ENCODE measurements at regions not wholly inside any gene's neighbourhood (a gene's known extent, or its start where the extent isn't known, plus 50 kb on each side); places are given as distances from the start of the nearest gene placed in this dataset.

DNA sequence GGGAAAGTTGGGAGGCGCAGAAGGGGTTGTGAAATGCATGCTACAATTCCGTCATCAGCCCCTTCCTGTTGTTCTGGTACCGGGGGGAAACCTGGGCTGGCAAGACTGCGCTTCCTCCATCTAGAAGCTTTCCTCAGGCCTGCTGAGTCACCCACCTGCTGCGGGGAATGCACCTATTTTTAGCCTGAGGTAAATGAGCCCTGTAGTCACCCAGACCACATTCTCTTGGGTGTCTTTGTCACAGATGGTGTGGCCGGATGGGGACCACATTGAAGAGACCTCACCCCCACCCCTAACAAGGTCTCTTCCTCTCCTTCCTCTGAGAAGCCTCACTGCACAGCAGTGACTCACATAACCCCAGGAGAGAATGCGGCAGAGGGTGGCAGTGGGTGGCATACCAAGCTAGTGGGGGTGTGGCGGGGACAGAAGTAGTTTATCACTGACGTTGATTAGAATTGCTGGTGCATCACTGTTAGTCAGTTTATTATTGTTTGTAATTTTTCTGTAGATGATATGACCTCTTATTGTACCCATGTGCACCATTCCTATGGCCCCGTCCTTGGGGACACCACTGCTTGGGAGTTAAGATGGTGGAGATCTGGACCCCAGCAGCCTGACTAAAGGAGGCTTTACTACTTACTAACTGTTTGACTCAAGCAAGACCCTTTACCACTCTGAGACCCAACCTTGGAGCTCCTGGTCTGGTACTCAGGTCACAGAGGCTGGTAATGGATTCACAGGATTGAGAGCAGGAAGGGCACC is 83.0 kb upstream of the DUSP5 start:
- DNase-seq (ENCODE audit: low read depth in 2 of 2) = peak; percentile 75 to 92

DNA sequence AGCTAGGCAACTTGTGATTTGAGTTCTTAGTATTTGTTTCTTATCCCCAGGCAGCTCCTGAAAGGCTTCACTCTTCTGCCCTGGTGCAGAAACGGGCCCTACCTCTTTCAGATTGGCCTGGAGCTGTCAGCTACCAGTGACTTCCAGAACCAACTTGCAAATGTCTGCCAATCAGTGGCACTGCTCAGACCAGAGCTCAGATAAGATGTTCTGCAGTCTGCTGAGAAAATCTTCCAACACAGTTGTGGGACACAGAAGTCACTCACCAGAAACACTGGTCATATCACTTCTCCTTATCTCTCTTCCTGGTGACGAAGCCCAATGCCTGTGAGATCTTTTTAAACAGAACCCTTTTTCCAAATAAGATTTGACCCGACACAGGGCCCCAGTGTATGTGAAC is 81.9 kb upstream of the DUSP5 start:
- no peak for DNase-seq (ENCODE audit: low read depth in 2 of 2)

DNA sequence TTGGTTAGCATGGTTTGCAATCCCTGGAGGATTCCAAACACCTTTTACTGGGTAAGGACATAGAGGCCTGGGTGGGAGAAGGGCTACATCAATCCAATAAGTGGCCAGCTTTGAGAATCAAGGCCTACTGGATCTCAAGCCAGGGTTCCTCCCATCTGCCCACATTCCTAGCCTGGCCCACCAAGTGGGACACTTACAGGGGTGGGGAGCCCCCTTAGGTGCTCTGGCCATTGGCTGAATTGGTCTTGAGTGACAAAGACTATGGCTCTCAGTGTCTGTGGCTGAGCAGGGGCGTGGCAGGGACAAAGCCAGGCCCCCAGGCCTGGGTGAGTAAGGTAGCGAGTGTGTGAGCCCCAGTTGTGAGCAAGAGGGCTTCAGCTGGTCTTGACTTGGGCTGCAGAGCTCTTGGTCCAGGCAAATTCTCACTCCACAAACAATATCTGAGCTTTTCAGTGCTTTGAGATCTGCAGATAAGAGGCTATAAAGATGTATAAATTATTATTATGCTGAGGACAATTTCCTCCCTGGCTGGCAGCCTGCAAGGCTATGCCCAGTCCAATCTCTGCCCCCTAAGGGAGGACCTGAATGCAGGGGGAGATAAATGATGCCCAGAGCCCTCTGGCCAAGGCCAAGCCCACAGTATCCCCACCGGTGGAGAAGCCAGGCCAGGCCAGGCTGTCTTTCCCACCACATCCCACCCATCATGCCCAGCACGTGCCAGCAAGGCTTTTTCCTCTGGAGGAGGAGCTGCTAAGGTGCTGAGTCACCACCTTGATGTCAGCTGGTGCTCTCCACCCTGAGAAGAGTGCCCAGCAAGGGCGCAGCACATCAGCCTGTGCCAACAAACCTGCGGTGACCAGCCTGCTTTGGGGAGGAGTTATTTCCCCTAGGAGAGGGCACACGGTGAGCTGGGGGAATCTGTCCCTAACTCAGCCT is 80.7 kb upstream of the DUSP5 start:
- DNase-seq (ENCODE audit: low read depth in 2 of 2) = no peak

- DNase-seq (ENCODE audit: low read depth in 2 of 2) = no peak
Observed at GRCh38 chr10:110418218-110418617, 79.5 kb upstream of the DUSP5 start.

DNA sequence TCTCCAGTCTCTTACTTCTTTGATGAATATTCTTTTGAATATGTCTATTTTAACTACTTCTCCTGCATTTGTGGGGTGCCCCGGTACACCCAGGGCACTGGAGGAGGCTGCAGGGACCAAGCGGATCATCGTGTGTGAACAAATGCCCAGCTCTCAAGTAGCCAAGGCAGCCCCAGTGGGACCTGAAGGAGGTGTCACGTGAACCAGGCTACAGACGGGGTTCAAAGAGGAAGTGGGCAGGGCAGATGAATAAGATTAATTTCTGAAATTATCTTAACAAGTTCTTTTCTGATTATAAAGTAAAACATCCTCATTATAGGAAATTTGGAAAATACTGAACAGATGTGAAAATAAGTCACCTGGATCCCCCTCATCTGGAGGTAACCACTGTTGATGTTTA is 78.4 kb upstream of the DUSP5 start:
- DNase-seq (ENCODE audit: low read depth in 2 of 2) = no peak

- DNase-seq (ENCODE audit: low read depth in 2 of 2) = no peak
Observed at GRCh38 chr10:110420401-110421193, 77.1 kb upstream of the DUSP5 start.

- no peak for DNase-seq (ENCODE audit: low read depth in 2 of 2)
Observed at GRCh38 chr10:110421512-110422138, 76.1 kb upstream of the DUSP5 start.

DNA sequence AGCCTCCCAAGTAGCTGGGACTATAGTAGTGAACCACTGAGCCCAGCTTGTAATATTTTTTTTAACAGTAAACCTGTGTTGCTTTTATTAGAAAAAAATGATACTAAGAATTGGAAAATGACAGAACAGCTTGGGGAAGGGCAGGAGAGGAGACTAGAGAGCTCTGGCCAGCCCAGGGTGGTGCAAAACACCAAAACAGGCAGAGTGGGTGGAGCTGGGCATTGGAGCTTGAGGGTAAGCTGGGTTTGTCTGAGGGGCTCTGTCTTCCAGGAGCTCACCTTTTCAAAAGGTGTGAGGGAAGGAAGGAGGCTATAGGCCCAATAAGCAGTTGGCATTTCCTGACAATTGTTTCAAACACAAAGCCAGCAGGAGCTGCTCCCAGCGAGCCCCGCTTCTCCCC is 75.2 kb upstream of the DUSP5 start:
- DNase-seq (ENCODE audit: low read depth in 2 of 2) = no peak

DNA sequence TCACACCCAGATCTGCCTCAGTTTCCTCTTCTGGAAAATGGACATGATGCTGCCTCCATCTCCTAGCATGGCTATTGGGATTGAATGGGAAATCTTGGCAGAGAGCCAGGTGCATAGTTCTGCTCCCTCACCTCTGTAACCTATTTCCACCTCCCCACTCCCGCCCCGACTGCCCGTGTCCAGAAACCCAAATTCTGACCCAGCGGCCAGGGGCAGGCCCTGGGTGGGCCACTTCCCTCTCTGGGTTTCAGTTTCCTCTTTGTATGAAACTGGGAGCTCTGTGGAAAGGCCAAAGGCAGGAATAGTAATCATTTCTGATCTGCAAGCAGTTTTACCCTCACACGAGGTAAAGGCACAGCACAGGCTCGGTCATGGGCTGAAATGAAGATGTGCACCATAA is 74.1 kb upstream of the DUSP5 start:
- no peak for DNase-seq (ENCODE audit: low read depth in 2 of 2)

DNA sequence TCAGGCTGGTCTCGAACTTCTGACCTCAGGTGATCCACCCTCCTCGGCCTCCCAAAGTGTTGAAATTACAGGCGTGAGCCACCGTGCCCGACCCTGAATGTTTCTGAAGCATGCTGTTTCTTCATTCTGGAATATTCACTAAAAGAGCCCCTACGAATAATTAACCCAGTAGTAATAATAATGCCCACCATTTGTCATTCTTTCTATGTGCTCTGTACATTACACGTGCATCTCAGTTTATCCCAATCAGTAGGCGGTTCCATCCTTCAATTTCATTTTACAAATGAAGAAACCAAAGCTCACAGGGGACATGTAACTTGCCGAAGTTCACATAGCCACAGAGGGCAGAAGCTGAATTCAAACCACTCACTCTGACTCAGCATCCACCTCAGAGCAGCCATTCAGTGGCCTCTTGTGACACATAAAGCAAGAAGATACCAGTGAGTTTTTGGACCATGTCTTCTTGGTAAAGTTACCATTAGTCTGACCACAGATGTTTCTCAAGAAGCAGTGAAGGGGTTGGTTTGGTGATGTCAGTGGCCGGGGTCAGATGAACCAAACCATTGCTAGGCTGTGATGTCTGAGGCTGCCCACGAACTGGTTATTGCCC is 71.9 kb upstream of the DUSP5 start:
- DNase-seq (ENCODE audit: low read depth in 2 of 2) = peak; percentile 36 to 43

DNA sequence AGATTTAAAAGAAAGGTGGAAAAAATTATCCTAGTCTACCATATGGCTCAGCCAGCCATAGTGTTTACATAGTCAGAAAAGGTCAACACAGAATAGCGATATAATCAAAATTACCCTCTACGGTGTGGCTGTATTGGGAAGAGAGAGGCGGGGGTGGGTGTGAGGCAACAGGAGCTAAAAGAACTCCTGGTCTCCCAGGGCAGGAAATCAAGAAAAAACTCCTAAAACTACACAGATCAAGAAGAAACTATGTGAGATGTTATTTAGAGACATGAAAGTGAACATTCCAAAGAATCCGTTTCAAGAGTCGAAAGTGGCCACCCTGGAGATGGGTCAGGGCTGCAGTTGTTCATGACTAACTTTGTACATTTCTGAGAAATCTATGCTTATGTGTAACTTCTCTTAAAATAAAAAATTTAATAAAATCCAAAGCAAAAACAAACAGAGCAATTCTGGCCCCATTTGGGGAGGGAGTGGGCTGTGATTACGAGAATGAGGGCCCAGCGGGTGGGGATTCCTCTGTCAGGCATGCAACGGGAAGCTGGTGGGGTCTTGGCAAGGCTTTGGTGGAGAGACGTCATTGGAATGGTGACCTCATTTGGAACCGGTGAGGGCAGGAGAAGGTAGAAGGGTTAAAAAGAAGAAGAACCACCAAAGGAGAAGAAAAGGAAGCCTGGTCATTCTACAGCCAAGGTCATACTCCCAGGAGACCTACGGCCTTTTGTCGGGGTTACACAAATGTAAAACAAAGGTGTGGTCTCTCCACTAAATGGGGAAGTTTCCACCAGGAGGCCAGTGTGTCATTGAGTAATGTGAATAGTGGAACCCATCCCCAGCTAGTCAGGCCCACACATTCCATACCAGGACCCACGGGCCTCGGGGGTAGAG is 71.2 kb upstream of the DUSP5 start:
- DNase-seq (ENCODE audit: low read depth in 2 of 2) = no peak

DNA sequence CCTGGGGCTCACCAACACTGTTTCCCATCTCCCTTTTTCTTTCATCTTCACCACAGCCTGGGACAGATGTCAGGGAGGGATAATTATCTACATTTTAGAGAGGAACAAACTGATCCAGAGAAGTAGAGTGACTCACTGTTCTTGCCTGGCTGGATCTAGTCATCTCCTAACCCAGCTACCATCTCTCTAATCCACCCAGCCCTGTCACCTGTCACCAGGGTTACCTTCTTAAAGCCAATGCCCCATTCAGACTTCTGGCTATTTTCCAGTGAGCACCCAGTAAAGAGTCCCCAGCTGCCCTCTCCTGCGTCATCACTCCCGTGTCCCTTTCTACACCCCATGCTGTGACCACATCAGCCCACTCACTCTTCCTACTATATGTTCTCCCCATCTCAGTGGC is 68.4 kb upstream of the DUSP5 start:
- DNase-seq (ENCODE audit: low read depth in 2 of 2) = no peak

DNA sequence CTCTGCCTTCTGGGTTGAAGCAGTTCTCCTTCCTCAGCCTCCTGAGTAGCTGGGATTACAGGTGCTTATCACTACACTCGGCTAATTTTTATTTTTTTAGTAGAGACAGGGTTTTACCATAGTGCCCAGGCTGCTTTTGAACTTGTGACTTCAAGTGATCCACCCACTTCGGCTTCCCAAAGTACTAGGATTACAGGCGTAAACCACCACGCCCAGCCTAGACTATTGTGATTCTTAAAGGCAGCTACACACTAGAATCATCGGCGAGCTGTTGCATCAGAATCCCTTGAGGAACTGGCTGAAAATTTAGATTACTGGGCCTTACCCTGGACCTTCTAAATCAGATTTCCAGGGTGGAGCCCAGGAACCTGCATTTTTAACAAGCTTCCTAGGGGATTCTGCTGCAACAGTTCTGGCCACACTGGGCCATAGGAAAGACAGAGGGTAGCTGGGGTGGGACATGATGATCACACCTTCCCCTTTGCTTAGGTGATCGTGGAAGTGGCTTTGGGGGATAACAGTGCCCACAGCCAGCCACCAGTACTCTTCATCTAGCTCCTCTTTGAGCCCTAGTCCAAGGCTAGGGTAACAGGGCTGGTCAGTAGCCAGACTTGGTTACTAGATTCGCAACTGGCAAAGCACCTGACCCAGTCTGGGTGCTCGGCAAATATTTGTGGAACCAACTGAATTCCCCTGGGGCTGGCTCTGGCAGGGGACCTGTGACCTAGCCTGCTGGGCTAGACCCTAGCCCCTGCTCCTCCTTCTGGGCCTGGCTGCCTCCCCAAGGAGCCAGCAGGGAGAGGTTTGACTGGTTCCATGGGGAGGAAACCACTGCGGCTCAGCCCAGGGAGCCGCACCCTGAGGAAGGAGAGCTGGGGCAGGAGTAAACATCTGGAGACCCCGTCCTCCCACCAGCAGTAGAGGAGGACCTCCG is 67.1 kb upstream of the DUSP5 start:
- no peak for DNase-seq (ENCODE audit: low read depth in 2 of 2)

DNA sequence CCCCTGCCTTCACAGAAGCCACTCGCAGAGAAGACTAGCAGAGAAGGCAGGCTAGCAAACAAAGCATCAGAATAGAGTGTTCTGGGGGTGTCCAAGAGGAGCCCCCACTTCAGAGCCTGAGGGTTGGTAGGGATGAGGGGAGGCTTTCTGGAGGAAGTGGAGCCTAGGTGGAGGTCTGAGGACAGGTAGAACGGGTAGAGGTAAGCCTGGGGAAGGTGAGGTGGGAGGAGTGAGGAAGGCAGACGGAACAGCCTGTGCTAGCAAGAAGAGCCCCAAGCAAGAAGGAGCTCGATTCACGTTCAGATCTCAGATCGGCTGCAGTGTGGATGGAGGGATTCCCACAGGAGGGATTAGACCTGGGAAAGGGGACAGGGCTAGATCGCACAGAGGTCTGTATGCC is 66.0 kb upstream of the DUSP5 start:
- no peak for DNase-seq (ENCODE audit: low read depth in 2 of 2)

DNA sequence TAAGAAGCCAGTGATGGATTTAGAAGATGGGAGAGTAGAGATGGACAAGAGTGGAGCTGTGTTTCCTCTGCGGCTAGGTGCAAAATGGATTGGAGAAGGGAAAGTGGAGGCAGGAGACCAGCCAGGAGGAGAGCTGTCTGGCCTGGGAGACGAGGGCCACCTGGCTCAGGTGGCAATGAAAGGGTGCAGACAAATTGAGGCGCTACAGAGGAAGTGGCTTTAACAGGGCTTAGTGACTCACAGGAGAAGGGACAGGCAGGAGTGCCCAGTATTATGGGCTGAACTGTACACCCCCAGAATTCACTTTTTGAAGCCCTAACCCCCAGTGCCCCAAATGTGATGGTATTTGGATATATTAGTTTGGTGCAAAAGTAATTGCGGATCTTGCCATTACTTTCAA is 65.6 kb upstream of the DUSP5 start:
- no peak for DNase-seq (ENCODE audit: low read depth in 2 of 2)

DNA sequence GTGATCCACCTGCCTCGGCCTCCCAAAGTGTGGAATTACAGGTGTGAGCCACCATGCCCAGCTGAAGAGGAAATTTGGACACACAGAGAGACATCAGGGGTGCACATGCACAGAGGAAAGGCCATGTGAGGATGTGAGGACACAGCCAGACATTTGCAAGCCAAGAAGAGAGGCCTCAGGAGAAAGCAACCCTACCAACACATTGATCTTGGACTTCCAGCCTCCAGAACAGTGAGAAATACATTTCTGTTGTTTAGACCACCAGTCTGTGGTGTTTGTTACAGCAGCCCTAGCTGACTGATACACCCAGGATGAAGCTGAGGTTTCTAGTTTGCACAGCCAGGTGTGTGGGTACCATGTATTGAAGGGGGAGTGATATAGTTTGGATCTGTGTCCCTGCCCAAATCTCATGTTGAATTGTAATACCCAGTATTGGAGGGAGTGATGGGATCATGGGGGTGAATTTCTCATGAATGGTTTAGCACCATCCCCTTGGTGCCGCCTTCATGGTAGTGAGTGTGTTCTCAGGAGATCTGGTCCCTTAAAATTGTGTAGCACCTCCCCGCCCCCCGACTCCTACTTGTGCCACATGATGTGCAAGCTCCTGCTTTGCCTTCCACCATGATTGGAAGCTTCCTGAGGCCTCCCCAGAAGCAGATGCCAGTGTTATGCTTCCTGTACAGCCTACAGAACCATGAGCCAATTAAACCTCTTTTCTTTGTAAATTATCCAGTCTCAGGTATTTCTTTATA is 64.7 kb upstream of the DUSP5 start:
- no peak for DNase-seq (ENCODE audit: low read depth in 2 of 2)

DNA sequence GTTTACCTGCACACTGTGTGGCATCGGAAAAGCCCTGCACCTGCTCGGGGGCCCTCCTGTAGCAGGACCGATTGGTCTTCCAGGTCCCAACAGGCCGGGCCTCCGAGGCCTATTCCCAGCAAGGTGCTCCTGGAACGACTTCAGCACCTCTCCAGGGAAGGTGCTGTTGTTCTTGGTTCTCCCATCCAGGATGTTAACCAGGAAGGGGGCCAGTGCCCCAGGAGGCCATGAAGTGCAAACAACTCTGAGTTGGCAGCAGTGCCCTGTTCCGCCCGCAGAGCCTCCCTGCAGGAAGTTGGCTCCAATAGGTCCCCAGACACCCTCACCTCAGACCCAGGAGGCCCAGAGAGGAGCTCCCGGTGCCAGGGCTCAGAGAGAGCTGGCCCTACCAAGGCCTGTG is 64.0 kb upstream of the DUSP5 start:
- no peak for DNase-seq (ENCODE audit: low read depth in 2 of 2)

DNA sequence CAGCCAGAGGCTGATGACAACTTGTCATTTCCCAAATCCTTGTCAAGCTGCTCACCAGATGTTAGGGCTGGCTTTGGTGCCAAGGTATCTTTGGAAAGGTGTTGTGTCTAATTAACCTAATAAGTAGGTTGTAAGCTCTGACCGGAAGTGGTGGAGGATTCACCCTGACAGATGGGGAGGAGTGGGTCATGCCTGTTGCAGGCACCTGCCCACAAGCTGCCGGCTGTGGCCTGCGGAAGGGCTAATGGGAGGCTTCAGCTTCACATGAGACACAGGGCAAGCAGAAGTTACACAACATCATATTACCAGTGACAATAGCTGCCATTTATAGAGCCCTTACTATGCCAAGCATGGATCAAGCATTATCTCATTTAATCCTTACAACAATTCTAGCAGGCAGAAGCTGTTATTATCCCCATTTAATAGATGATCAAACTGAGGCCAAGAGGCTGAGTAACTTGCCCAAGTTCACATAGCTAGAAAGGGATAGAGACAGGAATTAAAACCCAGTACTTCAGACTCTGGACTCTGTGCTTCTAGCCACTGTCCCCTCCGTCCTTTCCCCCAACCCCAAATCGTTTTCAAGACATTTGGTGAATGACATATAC is 63.1 kb upstream of the DUSP5 start:
- DNase-seq (ENCODE audit: low read depth in 2 of 2) = no peak
